ENCODE measurements at regions not wholly inside any gene's neighbourhood (a gene's known extent, or its start where the extent isn't known, plus 50 kb on each side); places are given as distances from the start of the nearest gene placed in this dataset.
"Not testable (repeated sequence)": the region's sequence is repeated elsewhere in the genome, so short reads cannot be mapped to it uniquely, and the experiment has no call there.

DNA sequence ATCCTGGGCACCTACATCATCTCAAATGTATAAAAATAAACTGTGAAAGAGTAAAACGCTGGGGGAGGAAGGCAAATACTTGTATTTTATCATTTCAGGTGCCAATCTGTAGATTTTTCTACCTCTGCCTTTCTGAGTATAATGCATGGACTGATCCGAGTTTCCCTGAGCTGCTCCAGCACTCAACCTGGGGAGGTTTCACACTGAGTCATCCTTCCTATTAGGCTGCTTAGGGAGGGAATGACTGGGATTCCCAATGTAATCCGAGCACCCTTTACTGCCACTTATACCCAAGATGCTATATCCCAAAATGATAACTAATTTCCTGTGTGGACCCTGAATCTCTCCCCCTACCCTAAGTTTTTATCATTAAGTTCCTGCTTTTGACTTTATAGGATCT, 126.6 kb downstream of the HNRNPD start:
- Mint-ChIP-seq H3K4me3 (ENCODE audit: unreplicated experiment) (no peak overlapping the region), H3K4me1 (ENCODE audit: low read depth, unreplicated experiment) (no peaks in the 10 kb centered on the region), H3K36me3 (ENCODE audit: unreplicated experiment) (no peaks in the 10 kb centered on the region), H3K9me3 (ENCODE audit: unreplicated experiment) (no peaks in the 10 kb centered on the region), H3K27me3 (ENCODE audit: unreplicated experiment) (peaks cover 2% of the 10 kb centered on the region), H3K27ac (ENCODE audit: unreplicated experiment) (no peak overlapping the region)
- no peak for DNase-seq
- TF ChIP-seq, protein P1, sequence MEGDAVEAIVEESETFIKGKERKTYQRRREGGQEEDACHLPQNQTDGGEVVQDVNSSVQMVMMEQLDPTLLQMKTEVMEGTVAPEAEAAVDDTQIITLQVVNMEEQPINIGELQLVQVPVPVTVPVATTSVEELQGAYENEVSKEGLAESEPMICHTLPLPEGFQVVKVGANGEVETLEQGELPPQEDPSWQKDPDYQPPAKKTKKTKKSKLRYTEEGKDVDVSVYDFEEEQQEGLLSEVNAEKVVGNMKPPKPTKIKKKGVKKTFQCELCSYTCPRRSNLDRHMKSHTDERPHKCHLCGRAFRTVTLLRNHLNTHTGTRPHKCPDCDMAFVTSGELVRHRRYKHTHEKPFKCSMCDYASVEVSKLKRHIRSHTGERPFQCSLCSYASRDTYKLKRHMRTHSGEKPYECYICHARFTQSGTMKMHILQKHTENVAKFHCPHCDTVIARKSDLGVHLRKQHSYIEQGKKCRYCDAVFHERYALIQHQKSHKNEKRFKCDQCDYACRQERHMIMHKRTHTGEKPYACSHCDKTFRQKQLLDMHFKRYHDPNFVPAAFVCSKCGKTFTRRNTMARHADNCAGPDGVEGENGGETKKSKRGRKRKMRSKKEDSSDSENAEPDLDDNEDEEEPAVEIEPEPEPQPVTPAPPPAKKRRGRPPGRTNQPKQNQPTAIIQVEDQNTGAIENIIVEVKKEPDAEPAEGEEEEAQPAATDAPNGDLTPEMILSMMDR (IDR thresholded peaks at IDR 0.05; ENCODE audit: partially characterized antibody, unreplicated experiment) = no peak

DNA sequence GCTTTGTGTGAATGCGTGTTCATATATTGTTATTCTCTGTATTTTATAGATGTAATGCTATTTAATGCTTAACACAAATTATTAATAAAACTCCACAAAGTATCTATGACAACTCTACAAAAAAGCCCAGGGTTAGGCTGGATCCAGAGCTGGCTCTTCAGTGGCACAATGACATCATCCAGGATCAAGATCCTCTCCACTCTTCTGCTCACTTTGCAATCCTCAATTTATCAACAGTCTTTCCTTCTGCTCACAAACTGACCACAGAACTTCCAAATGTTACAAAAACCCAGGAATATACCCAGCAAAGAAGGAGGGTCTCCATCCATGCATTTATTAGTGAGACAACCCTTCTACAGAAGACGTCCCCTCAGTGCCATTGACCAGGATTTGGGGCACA, 132.3 kb downstream of the HNRNPD start:
- Mint-ChIP-seq H3K4me1 (ENCODE audit: low read depth, unreplicated experiment) (no peaks in the 10 kb centered on the region), H3K27ac (ENCODE audit: unreplicated experiment) (no peak overlapping the region), H3K36me3 (ENCODE audit: unreplicated experiment) (peaks cover 2% of the 10 kb centered on the region), H3K9me3 (ENCODE audit: unreplicated experiment) (no peaks in the 10 kb centered on the region), H3K27me3 (ENCODE audit: unreplicated experiment) (peaks cover 3% of the 10 kb centered on the region), H3K4me3 (ENCODE audit: unreplicated experiment) (no peak overlapping the region)
- DNase-seq = no peak
- TF ChIP-seq, protein P1 (IDR thresholded peaks at IDR 0.05; ENCODE audit: partially characterized antibody, unreplicated experiment) = no peak

DNA sequence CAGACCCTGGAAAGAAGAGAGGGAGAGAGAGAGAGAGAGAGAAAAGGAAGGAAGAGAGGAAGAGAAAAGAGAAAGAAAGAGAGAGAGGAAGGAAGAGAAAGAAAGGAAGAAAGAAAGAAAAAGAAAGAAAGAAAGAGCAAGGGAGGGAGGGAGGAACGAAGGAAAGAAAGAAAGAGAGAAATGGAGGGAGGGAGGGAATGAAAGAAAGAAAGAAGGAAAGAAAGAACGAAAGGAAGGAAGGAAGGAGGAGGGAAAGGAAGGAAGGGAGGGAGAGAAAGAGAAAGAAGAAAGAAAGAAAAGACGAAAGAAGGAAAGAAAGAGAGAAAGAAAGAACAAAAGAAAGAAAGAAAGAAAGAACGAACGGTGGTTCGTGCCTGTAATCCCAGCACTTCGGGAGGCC, 133.4 kb downstream of the HNRNPD start:
- no peak for DNase-seq
- peaks cover 4% of the 10 kb centered on the region for H3K36me3 Mint-ChIP-seq (ENCODE audit: unreplicated experiment)
- H3K4me3 Mint-ChIP-seq (ENCODE audit: unreplicated experiment) = no peak overlapping the region
- H3K4me1 Mint-ChIP-seq (ENCODE audit: low read depth, unreplicated experiment) = no peaks in the 10 kb centered on the region
- H3K9me3 Mint-ChIP-seq (ENCODE audit: unreplicated experiment) = no peaks in the 10 kb centered on the region
- H3K27ac Mint-ChIP-seq (ENCODE audit: unreplicated experiment) = no peak overlapping the region
- peaks cover 3% of the 10 kb centered on the region for H3K27me3 Mint-ChIP-seq (ENCODE audit: unreplicated experiment)
- TF ChIP-seq, protein P1 (IDR thresholded peaks at IDR 0.05; ENCODE audit: partially characterized antibody, unreplicated experiment) = no peak

DNA sequence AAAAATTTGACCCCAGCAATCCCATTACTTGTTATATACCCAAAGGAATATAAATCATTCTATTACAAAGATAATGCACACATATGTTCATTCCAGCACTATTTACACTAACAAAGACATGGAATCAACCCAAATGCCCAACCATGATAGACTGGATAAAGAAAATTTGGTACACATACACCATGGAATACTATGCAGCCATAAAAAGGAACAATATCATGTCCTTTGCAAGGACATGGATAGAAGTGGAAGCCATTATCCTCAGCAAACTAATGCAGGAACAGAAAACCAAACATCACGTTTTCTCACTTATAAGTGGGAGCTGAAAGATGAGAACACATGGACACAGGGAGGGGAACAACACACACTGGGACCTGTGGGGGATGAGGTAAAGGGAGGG, 136.6 kb downstream of the HNRNPD start:
- H3K9me3 Mint-ChIP-seq (ENCODE audit: unreplicated experiment); DNase-seq; H3K4me1 Mint-ChIP-seq (ENCODE audit: low read depth, unreplicated experiment); H3K4me3 Mint-ChIP-seq (ENCODE audit: unreplicated experiment); H3K27ac Mint-ChIP-seq (ENCODE audit: unreplicated experiment); H3K36me3 Mint-ChIP-seq (ENCODE audit: unreplicated experiment); H3K27me3 Mint-ChIP-seq (ENCODE audit: unreplicated experiment): not testable (repeated sequence)

DNA sequence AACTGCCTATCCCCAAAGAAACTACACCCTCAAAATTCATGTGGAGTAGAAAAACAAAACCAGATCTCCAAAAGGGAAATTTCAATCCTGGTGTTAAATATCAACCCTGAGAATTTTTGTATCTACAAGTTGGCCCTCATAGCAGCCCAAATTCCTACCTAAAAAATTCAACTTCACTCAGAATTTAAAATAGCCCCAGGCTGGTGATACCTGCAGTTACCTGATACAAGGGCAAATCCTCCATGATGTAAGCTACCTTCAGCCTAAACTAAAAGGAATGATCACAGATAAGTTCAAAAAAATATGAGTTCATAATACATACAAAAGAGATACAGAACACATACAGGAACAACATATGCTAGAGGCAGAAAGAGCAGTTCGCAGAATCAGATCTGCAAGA, 138.4 kb downstream of the HNRNPD start:
- no peak for DNase-seq
- Mint-ChIP-seq H3K9me3 (ENCODE audit: unreplicated experiment) (no peaks in the 10 kb centered on the region), H3K36me3 (ENCODE audit: unreplicated experiment) (peaks cover 4% of the 10 kb centered on the region), H3K4me1 (ENCODE audit: low read depth, unreplicated experiment) (peaks cover 6% of the 10 kb centered on the region), H3K27ac (ENCODE audit: unreplicated experiment) (no peak overlapping the region), H3K27me3 (ENCODE audit: unreplicated experiment) (peaks cover 3% of the 10 kb centered on the region), H3K4me3 (ENCODE audit: unreplicated experiment) (no peak overlapping the region)
- TF ChIP-seq, protein P1 (IDR thresholded peaks at IDR 0.05; ENCODE audit: partially characterized antibody, unreplicated experiment) = no peak

DNA sequence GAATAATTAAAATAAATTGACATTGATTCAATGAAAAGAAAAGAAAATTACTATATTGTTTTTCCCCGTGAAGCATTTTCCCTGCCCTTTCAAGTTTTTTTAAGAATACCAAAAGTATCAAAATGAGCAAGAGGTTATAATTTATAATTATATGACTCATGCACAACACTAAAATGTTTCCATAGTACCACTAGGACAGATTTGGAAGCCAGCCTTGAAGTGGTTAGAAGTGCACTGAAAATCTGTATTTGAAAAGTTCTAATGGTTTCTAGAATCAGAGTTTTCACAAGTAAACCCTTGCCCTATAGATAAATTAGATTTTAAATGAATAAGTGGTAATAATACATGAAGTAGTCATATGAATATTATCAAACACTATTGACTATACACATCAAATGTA, 140.9 kb downstream of the HNRNPD start:
- H3K4me1 Mint-ChIP-seq (ENCODE audit: low read depth, unreplicated experiment) = peaks cover 6% of the 10 kb centered on the region
- H3K27me3 Mint-ChIP-seq (ENCODE audit: unreplicated experiment) = peaks cover 3% of the 10 kb centered on the region
- H3K4me3 Mint-ChIP-seq (ENCODE audit: unreplicated experiment) = no peak overlapping the region
- DNase-seq = no peak
- TF ChIP-seq, protein P1 (IDR thresholded peaks at IDR 0.05; ENCODE audit: partially characterized antibody, unreplicated experiment) = no peak
- no peak overlapping the region for H3K27ac Mint-ChIP-seq (ENCODE audit: unreplicated experiment)
- H3K9me3 Mint-ChIP-seq (ENCODE audit: unreplicated experiment) = no peaks in the 10 kb centered on the region
- H3K36me3 Mint-ChIP-seq (ENCODE audit: unreplicated experiment) = peaks cover 4% of the 10 kb centered on the region
